GM18861 (cell line): ENCODE measurements at regions not wholly inside any gene's neighbourhood (a gene's known extent, or its start where the extent isn't known, plus 50 kb on each side); places are given as distances from the start of the nearest gene placed in this dataset.

ENCODE experiments used
- ATAC-seq: cut with Tn5 transposase; IDR thresholded peaks from one replicate; pipeline ENCODE4 v1.9.1; 2021; ENCODE audit not compliant: unreplicated experiment

GRCh38 chr21:27447843-27448242, 481.0 kb upstream of the ADAMTS5 start:
- no peak for ATAC-seq

- no peak for ATAC-seq
Measured at GRCh38 chr21:27429710-27430341, 462.9 kb upstream of the ADAMTS5 start.

- no peak for ATAC-seq
Measured at GRCh38 chr21:27426196-27426595, 459.3 kb upstream of the ADAMTS5 start.

DNA sequence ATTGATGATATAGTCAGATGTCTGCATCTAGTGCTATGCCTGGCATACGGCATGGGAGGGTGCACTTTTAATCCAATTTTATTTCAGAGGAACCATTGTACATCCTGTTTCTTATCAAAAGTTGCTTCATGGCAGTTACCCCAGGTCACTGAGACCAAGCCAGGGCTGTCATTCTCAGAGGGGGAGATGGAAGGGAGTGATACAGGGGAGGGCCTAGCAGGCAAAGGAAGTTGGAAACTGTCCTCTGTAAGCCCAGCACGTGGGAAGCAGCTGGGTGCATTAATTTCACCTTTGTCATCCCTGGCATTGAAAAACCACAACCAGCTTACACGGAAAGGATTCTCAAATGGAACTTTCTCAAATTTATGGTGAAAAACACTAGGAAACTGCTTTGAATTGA, 458.7 kb upstream of the ADAMTS5 start:
- ATAC-seq: no peak

GRCh38 chr21:27425172-27425571, 458.3 kb upstream of the ADAMTS5 start:
- ATAC-seq: no peak

- ATAC-seq: no peak
Measured at GRCh38 chr21:27424601-27425000, 457.7 kb upstream of the ADAMTS5 start.

- no peak for ATAC-seq
Measured at GRCh38 chr21:27423906-27424595, 457.2 kb upstream of the ADAMTS5 start.

GRCh38 chr21:27423038-27423437, 456.1 kb upstream of the ADAMTS5 start:
- no peak for ATAC-seq

GRCh38 chr21:27422435-27422834, 455.5 kb upstream of the ADAMTS5 start:
- ATAC-seq: no peak

DNA sequence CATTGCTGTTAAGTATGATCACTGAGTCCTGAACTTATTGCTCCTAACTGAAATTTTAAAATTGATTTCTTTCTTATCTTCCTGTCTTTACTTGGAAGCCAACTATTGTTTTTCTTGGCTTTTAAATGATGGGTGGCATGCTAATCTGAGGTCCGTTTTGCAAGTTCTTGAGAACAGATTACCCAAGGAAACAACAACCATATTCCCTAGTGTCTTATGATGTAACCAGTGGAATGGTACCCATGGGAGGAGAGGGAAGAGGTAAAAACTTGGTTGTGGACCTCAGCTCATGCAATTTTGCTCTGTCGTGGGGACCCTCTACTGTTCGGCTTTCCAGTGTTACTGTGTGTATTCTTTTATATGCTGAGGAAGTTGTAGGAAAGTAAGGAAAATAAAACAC, 454.8 kb upstream of the ADAMTS5 start:
- ATAC-seq: no peak

- no peak for ATAC-seq
Measured at GRCh38 chr21:27419153-27419552, 452.3 kb upstream of the ADAMTS5 start.

- no peak for ATAC-seq
Measured at GRCh38 chr21:27418346-27418745, 451.5 kb upstream of the ADAMTS5 start.

- ATAC-seq: no peak
Measured at GRCh38 chr21:27412530-27412929, 445.6 kb upstream of the ADAMTS5 start.

DNA sequence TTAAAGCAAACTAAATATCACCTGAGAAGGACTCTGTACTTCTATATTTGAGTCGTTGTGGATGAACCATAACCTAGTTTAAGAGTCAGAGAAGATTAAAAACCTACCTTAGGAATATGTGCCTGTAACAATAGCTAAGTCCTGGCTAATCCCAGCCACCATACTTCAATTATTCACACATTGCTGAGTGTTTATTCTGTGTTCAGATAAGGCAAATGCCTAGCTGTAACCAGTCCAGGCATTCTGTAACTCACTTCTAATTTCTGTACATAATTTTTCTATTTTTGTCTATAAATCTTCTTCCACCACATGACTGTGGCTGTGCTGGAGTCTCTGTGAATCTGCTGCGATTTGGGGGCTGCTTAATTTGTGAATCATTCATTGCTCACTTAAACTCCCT, 441.9 kb upstream of the ADAMTS5 start:
- no peak for ATAC-seq

DNA sequence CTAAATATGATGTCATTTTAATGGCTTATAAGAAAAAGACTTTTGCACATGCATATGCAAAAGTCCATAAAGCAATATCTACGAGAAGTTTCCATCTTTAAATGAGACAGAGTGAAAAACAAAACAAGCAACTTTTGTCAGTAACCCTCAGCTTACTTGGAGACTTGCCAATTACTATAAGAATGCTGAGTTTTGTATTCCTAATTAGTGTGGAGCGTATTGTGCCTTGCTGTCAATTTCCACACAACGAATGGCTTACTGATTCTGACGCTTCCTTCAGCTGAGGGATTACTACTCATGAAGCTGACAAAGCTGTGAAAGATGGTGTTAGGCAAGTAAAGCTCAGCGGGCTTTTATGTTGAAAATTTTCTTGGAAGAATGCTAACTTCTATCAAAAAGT, 440.4 kb upstream of the ADAMTS5 start:
- no peak for ATAC-seq

DNA sequence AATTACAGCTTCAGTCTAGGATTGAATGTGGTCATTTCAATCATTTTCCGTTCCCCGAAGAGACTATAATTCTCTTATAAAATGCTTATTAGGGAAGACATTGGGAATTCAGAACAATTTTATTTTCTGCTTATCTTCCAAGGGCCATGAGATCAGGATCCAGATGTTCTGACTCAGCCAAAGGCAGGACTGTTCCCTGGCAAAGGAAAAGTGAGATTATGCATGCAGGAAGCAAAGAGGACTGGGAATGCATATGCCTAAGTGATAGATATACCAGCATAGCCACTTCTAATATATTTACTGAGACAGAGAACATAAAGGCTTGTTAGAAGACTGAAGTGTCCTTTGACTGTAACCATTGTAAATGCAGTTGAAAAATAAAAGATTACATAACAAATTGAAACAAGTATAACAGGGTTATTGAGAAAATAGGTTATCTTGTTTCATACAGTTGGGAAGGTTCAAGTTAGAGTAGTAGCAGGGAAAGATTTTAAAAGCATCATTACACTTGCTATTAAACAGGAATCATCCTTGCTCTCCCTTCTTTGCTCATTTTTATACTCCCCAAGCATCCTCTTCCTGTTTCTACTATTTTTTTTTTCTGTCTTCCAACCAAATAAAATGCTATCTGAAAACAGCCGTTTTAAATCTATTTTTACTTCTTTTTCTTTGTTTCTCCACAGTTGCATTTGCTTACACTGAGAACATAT, 439.6 kb upstream of the ADAMTS5 start:
- no peak for ATAC-seq

DNA sequence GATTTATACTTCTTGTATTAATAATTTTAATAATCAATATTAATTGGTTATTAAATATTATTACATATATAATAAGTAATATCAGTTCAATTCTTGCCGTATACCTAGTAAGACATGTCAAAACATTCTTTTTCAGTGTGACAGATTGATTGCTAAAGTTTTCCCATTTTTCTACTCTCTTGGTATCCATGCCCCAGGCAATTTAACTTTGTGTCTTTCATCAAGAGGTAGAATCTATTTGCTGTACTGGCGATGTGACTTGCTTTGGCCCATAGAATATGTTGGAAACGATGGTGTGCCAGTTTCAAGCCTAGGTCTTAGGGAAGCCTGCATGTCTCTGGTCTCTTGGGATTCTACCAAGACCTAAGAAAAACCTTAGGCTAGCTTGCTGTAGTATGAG, 436.1 kb upstream of the ADAMTS5 start:
- no peak for ATAC-seq

GRCh38 chr21:27400045-27400444, 433.2 kb upstream of the ADAMTS5 start:
- no peak for ATAC-seq

GRCh38 chr21:27397578-27397977, 430.7 kb upstream of the ADAMTS5 start:
- ATAC-seq: no peak

GRCh38 chr21:27393726-27394125, 426.8 kb upstream of the ADAMTS5 start:
- no peak for ATAC-seq

DNA sequence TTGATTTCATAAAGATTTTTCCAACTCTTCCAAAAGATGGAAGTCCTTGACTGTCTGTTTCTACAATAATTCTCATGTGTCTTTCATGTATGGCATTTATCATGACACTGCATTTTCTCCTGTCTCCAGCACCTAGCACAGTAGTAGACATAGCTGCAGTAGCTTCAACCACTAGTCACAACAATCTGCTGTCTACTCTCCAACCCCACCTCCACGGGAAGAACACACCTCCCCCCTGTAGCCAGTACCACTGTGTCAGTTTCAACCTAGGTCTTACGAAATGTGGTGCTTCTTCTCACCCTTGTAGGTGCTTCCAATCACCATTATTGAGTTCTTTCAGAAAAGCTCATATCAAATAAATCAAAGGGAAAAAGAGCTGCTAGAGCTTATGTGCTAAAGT, 425.1 kb upstream of the ADAMTS5 start:
- no peak for ATAC-seq

DNA sequence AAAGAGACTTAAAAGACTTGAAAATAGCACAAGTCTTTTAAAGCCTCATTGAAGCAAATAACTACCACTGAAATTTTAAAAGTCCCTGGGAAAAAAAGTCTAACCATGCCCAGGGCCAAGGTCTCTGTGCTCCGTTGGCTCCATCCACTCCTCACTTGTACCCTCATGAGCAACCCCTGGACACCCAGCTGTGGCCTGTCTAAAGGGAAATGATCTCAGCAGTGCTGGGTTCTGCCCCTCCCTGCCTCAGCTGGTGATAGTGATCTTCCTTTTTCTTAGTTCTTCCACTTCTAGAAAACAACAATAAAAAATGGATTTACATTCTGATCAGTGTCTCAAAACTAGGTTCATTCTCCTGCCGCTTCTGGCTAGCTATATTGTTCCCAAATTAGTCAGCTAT, 423.5 kb upstream of the ADAMTS5 start:
- no peak for ATAC-seq
